Cerebellar nuclear complex (tissue), 1 donor: ENCODE measurements at regions not wholly inside any gene's neighbourhood (a gene's known extent, or its start where the extent isn't known, plus 50 kb on each side); places are given as distances from the start of the nearest gene placed in this dataset.

ENCODE experiments used
- DNase-seq, 2 experiments: peaks; one replicate each; lab custom pipeline; 2025; lab: John Stamatoyannopoulos, UW

GRCh38 chr1:99163671-99164070 is 100.6 kb upstream of the PLPPR4 start:
- DNase-seq = no peak

GRCh38 chr1:99170516-99170915 is 93.8 kb upstream of the PLPPR4 start:
- no peak for DNase-seq

- DNase-seq = no peak
These were observed 93.0 kb upstream of the PLPPR4 start for GRCh38 chr1:99171184-99171813.

- no peak for DNase-seq
These were observed 91.0 kb upstream of the PLPPR4 start for GRCh38 chr1:99173282-99173681.

- DNase-seq = no peak
These were observed 90.4 kb upstream of the PLPPR4 start for GRCh38 chr1:99173900-99174299.

- DNase-seq = no peak
These were observed 87.5 kb upstream of the PLPPR4 start for GRCh38 chr1:99176753-99177152.

GRCh38 chr1:99177465-99177864 is 86.8 kb upstream of the PLPPR4 start:
- no peak for DNase-seq

GRCh38 chr1:99180343-99180808 is 83.9 kb upstream of the PLPPR4 start:
- peak in 1 of 2 experiments; percentile 9 for DNase-seq

- no peak for DNase-seq
These were observed 83.4 kb upstream of the PLPPR4 start for GRCh38 chr1:99180915-99181314.

- no peak for DNase-seq
These were observed 82.4 kb upstream of the PLPPR4 start for GRCh38 chr1:99181892-99182291.

- no peak for DNase-seq
These were observed 79.1 kb upstream of the PLPPR4 start for GRCh38 chr1:99185196-99185595.

- no peak for DNase-seq
These were observed 70.9 kb upstream of the PLPPR4 start for GRCh38 chr1:99193431-99193830.

GRCh38 chr1:99198393-99198792 is 65.9 kb upstream of the PLPPR4 start:
- no peak for DNase-seq

- no peak for DNase-seq
These were observed 57.1 kb upstream of the PLPPR4 start for GRCh38 chr1:99207216-99207615.
